ENCODE measurements at regions not wholly inside any gene's neighbourhood (a gene's known extent, or its start where the extent isn't known, plus 50 kb on each side); places are given as distances from the start of the nearest gene placed in this dataset.

DNA sequence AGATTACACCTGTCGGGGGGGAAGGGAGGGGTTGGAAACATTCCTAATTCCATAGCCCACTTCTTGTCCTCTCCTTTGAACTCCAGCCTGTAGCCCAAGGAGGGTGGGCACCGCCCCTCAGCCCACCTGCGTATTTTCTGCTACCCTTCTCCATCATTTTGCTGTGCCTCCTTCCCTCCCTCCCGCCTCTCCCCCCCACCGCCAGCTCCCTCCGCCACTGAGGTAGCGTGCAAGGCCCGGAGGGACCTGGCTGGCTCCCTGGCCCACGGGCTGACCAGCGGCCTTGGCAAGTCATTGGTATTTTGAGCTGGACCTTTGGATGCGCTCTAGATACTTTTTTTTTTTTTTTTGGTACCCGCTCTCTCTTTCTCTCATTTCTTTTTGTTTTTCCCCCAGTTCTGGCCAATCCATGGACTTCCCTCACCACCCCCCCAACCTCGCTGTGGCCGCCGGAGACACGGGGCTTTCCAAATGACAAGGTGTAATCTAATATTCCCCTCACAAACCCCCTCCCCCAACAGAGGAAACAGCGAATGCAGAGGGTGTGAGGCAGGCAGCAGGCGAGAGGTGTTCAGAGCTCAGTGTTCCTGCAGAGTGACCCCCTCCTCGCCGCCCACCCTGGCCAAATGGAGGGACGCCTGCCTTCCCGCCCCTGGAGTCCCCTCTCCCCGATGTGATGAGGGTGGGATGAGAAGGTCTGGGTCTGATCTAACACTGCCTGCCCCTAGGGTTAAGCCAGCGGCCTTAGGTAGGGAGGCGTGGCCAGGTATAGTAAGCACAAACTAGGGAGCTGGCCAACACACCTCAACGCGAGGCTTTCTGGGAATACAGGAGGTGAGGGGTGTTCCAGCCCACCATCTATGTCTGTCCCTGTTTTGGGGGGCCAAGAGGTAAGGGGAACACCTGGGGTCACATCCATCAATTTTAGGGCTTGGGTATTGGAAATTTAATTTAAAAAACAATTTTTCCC, 89.2 kb downstream of the PTPRS start:
- Histone ChIP-seq H2AFZ (ENCODE audit: low read length) (no peak overlapping the region), H3K79me1 (ENCODE audit: low read depth, low read length) (peaks cover 2% of the 10 kb centered on the region; the same call in 1 of the 2 replicates), H4K8ac (ENCODE audit: extremely low read depth, insufficient read depth, low read length) (no peak overlapping the region), H3K27ac (ENCODE audit: low read depth, low read length) (peak overlapping the region; percentile 54; the same call in 1 of the 2 replicates), H3K23me2 (ENCODE audit: low read depth, low read length) (no peaks in the 10 kb centered on the region), H3K4ac (replicated peaks; ENCODE audit: insufficient read length, low read depth, low read length) (no peak overlapping the region), H3K36me3 (ENCODE audit: control insufficient read depth in 2 of 4, insufficient read depth in 4 of 4, low read length in 3 of 4) (peaks cover 0 to 26% (median 14%) of the 10 kb centered on the region in 4 experiments; a peak in 5 of 8 replicates), H3K9me3 (ENCODE audit: insufficient read depth in 2 of 2, low read depth in 1 of 2, low read length in 1 of 2) (peaks cover 2 to 5% of the 10 kb centered on the region in 2 experiments; a peak in 2 of 4 replicates), H3K14ac (ENCODE audit: insufficient read length) (no peak overlapping the region), H4K5ac (ENCODE audit: insufficient read length, low read depth, low read length) (peak overlapping the region; percentile 39), H3K4me1 (replicated peaks in 1 of 4; ENCODE audit: control insufficient read depth in 3 of 4, insufficient read depth in 4 of 4, low read length in 3 of 4) (peaks cover 3 to 23% (median 9%) of the 10 kb centered on the region in 4 experiments; a peak in 6 of 7 replicates), H2BK20ac (ENCODE audit: low read length) (no peak overlapping the region), H3K56ac (replicated peaks; ENCODE audit: insufficient read length, low read depth, low read length) (no peak overlapping the region), H3K4me3 (ENCODE audit: extremely low read depth in 1 of 4, insufficient read depth in 2 of 4, low read depth in 3 of 4, low read length in 4 of 4) (peak overlapping the region in 2 of 4 experiments; percentile 32 to 42; a peak in 3 of 8 replicates), H3K27me3 (replicated peaks in 1 of 4; ENCODE audit: control insufficient read depth in 3 of 4, extremely low read depth in 1 of 4, insufficient read depth in 3 of 4, low read length in 3 of 4) (no peaks in the 10 kb centered on the region), H3K79me2 (ENCODE audit: control insufficient read depth in 1 of 2, insufficient read depth in 2 of 2, low read length in 2 of 2) (no peaks in the 10 kb centered on the region), H2BK5ac (ENCODE audit: low read depth, low read length) (peak overlapping the region; percentile 61; the same call in 1 of the 2 replicates), H3K4me2 (ENCODE audit: insufficient read depth in 1 of 2, low read depth in 2 of 2, low read length in 2 of 2) (peak overlapping the region; percentile 60 to 70), H2BK12ac (ENCODE audit: low read depth, low read length) (no peak overlapping the region), H2BK120ac (replicated peaks; ENCODE audit: low read depth, low read length) (no peak overlapping the region), H2BK15ac (ENCODE audit: low read length) (no peak overlapping the region), H4K20me1 (replicated peaks in 1 of 2; ENCODE audit: control insufficient read depth in 1 of 2, insufficient read depth in 2 of 2, low read length in 2 of 2) (peaks cover 0 to 2% of the 10 kb centered on the region in 2 experiments), H4K91ac (replicated peaks; ENCODE audit: insufficient read length, low read length) (no peak overlapping the region), H2AK5ac (ENCODE audit: low read depth, low read length) (no peak overlapping the region), H3K18ac (ENCODE audit: extremely low read depth, low read length) (no peak overlapping the region; the same call in 1 of the 2 replicates), H3K9ac (replicated peaks in 1 of 4; ENCODE audit: extremely low read depth in 1 of 4, low read depth in 3 of 4, low read length in 3 of 4) (peak overlapping the region in 2 of 4 experiments; percentile 14 to 31; a peak in 2 of 7 replicates), H3K23ac (ENCODE audit: insufficient read length) (no peak overlapping the region)
- FAIRE-seq (no peak), DNase-seq (ENCODE audit: low read depth in 1 of 2, low spot score in 2 of 2) (no peak)
- 31% methylated on average over 12 of the region's 27 CpGs; no CpG with 5 or more reads in 1 of the 2 experiments for WGBS, 2 experiments (ENCODE audit: extremely low coverage in 1 of 2, insufficient coverage in 1 of 2, insufficient read length in 1 of 2, insufficient replicate concordance in 2 of 2, low coverage in 1 of 2, low lambda C conversion rate in 2 of 2, missing lambda C conversion rate in 1 of 2)
- ChIA-PET POLR2A (ENCODE audit: partially characterized antibody) (interaction anchor here (0.6 to 0.9 kb wide), 4 partner anchors 58 to 199 kb away, joined by 3 read pairs; no protein-coding TSS in a partner anchor), CTCF (ENCODE audit: partially characterized antibody) (interaction anchor here (0.7 to 1.3 kb wide), 3 partner anchors 20 to 26 kb away, joined by 3 to 9 read pairs (median 3); no protein-coding TSS in a partner anchor)
- peak in 1 of 2 experiments; percentile 13; a peak in 1 of 3 replicates for TF ChIP-seq EP300 (IDR thresholded peaks at IDR 0.05; ENCODE audit: borderline replicate concordance in 1 of 2, low read depth in 2 of 2, low read length in 2 of 2)
- 0 out of 4 replicates have a peak, but pooled peaks of 1 of the 2 experiments have one; percentile 38 for TF ChIP-seq SIN3A (conservative IDR thresholded peaks at IDR 0.05 in 1 of 2, IDR thresholded peaks at IDR 0.05 in 1 of 2; ENCODE audit: low read depth in 1 of 2, low read length in 2 of 2)
- peak; percentile 51; the same call in 1 of the 2 replicates for TF ChIP-seq RBBP5 (IDR thresholded peaks at IDR 0.05; ENCODE audit: borderline replicate concordance, low read depth, low read length)
- TF ChIP-seq SRF (IDR thresholded peaks at IDR 0.05; ENCODE audit: low read depth, low read length) = no peak
- TF ChIP-seq, protein P1, sequence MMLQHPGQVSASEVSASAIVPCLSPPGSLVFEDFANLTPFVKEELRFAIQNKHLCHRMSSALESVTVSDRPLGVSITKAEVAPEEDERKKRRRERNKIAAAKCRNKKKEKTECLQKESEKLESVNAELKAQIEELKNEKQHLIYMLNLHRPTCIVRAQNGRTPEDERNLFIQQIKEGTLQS (IDR thresholded peaks at IDR 0.05; ENCODE audit: insufficient read depth, low read depth, low read length) = no peak
- no peak for TF ChIP-seq YY1 (IDR thresholded peaks at IDR 0.05; ENCODE audit: low read depth, low read length)
- TF ChIP-seq, protein P2, sequence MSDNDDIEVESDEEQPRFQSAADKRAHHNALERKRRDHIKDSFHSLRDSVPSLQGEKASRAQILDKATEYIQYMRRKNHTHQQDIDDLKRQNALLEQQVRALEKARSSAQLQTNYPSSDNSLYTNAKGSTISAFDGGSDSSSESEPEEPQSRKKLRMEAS (IDR thresholded peaks at IDR 0.05) = 0 out of 2 replicates have a peak, but pooled peaks have one; percentile 5
- peak in 1 of 2 experiments; percentile 58; a peak in 1 of 3 replicates for TF ChIP-seq POLR2A (IDR thresholded peaks at IDR 0.05; ENCODE audit: control extremely low read depth in 1 of 2, low read depth in 2 of 2, low read length in 2 of 2)

All from H1 (cell line).